OCI-LY7 (cell line): ENCODE measurements at regions not wholly inside any gene's neighbourhood (a gene's known extent, or its start where the extent isn't known, plus 50 kb on each side); places are given as distances from the start of the nearest gene placed in this dataset.

Source experiments
- BruUV-seq: library from RNA; stranded (reverse); fragments of 400-500 nt; replicated peaks from 2 replicates; lab custom pipeline; 2021; lab: Mats Ljungman, UMichigan
- CTCF ChIA-PET: fragments of 300-600 bp; sonication (Branson Sonifier 250); formaldehyde crosslinking; loops from one replicate; lab custom pipeline; 2022; ENCODE audit warnings: antibody characterized with exemption; ENCODE audit not compliant: unreplicated experiment; lab: Charles Lee
- POLR2A ChIA-PET: fragments of 300-600 bp; sonication (Branson Sonifier 250); formaldehyde crosslinking; loops from one replicate; lab custom pipeline; 2022; ENCODE audit warnings: antibody characterized with exemption; lab: Charles Lee
- DNase-seq: peaks from one replicate; pipeline ENCODE4 v3.0.0-alpha.2; 2015; ENCODE audit warnings: low spot score
- H2AFZ ChIP-seq: fragments of 200-600 bp; sonication (generic), shearing (Covaris generic); 2 replicates; pipeline ENCODE4 v1.6.1; 2014; ENCODE audit warnings: mild to moderate bottlenecking, antibody characterized with exemption, low read length, moderate library complexity
- H3K27ac ChIP-seq: fragments of 200-600 bp; sonication (generic); 2 replicates; pipeline ENCODE4 v1.5.1; 2014; ENCODE audit warnings: mixed run types, low read depth, mild to moderate bottlenecking, moderate library complexity, low read length, inconsistent platforms; ENCODE audit not compliant: poor library complexity, severe bottlenecking
- H3K36me3 ChIP-seq: fragments of 200-600 bp; sonication (generic); 2 replicates; pipeline ENCODE4 v1.6.1; 2014; ENCODE audit warnings: mild to moderate bottlenecking, antibody characterized with exemption, low read length, moderate library complexity, mixed read lengths; ENCODE audit not compliant: insufficient read depth
- H3K4me1 ChIP-seq: fragments of 200-600 bp; sonication (generic); 2 replicates; pipeline ENCODE4 v1.5.1; 2014; ENCODE audit warnings: mild to moderate bottlenecking, low read length; ENCODE audit not compliant: insufficient read depth, poor library complexity, severe bottlenecking
- H3K4me2 ChIP-seq: fragments of 200-600 bp; sonication (generic); 2 replicates; pipeline ENCODE4 v1.6.1; 2014; ENCODE audit warnings: mild to moderate bottlenecking, low read length
- H3K4me3 ChIP-seq: fragments of 200-600 bp; sonication (generic); 2 replicates; pipeline ENCODE4 v1.5.1; 2014; ENCODE audit warnings: mild to moderate bottlenecking, low read depth, low read length; ENCODE audit not compliant: poor library complexity, severe bottlenecking
- H3K79me2 ChIP-seq: fragments of 200-600 bp; sonication (generic); 2 replicates; pipeline ENCODE4 v1.6.1; 2016; ENCODE audit warnings: low read depth, mild to moderate bottlenecking, low read length, moderate library complexity, mixed read lengths; ENCODE audit not compliant: insufficient read depth
- H3K9me2 ChIP-seq: fragments of 200-600 bp; sonication (generic); 2 replicates; pipeline ENCODE4 v1.6.1; 2016; ENCODE audit warnings: mild to moderate bottlenecking, low read length, mixed read lengths; ENCODE audit not compliant: insufficient read depth
- H3K9me3 ChIP-seq: fragments of 200-600 bp; sonication (generic); 2 replicates; pipeline ENCODE4 v1.6.1; 2014; ENCODE audit warnings: mild to moderate bottlenecking, mixed run types, low read length, mixed read lengths
- H4K20me1 ChIP-seq: fragments of 200-600 bp; sonication (generic); 2 replicates; pipeline ENCODE4 v1.6.1; 2014; ENCODE audit warnings: mild to moderate bottlenecking, antibody characterized with exemption, low read length, moderate library complexity, mixed read lengths; ENCODE audit not compliant: insufficient read depth
- CTCF ChIP-seq: fragments of 200-600 bp; sonication (generic); conservative IDR thresholded peaks from 2 replicates; pipeline ENCODE4 v1.5.1; 2014; ENCODE audit warnings: mild to moderate bottlenecking, antibody characterized with exemption, low read length, moderate library complexity, mixed read lengths
- EZH2phosphoT487 ChIP-seq: fragments of 200-600 bp; sonication (generic); IDR thresholded peaks from 2 replicates; pipeline ENCODE4 v1.6.1; 2018; ENCODE audit warnings: low read depth, borderline replicate concordance, mild to moderate bottlenecking, mixed run types, antibody characterized with exemption, low read length, moderate library complexity, mixed read lengths
- intact Hi-C: fragments of 100-400 bp; cut with micrococcal nuclease; formaldehyde crosslinking; loops from one replicate; pipeline ENCODE4 v1.10.0; 2022; ENCODE audit not compliant: unreplicated experiment

DNA sequence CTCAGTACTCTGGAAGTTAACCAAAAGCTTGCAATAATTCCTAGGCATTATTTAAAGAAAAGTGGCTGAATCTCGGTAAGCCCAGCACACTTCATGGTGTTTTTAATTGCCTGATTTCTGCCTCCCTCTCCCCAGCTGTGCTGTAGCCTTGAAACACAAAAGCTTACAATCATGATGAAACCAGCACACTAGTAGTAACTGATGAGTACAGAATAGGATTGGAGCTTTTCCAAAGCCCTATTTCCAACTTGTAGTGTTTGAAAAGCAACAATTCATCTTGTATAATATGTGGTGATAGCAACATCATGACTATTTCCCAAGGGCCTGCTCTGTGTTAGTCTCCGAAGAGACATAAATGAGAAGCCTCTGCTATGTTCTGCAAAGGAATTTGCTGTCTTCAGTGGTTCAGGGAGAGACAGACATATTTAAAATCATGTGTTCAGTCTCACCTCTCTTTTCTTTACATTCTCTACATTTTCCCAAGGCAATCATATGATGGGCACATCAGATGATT lies 1015.0 kb downstream of the BCL11A start:
- POLR2A ChIA-PET: interaction anchor here (0.7 kb wide), 1 partner anchor 33 kb away, joined by 4 read pairs; no protein-coding TSS in a partner anchor
- H3K36me3 ChIP-seq: no peaks in the 10 kb centered on the region
- no peak overlapping the region for H3K4me2 ChIP-seq
- H3K27ac ChIP-seq: no peak overlapping the region
- no peaks in the 10 kb centered on the region for H3K9me2 ChIP-seq
- intact Hi-C loops: no loop called here
- H3K79me2 ChIP-seq: no peaks in the 10 kb centered on the region
- H2AFZ ChIP-seq: no peak overlapping the region
- no peaks in the 10 kb centered on the region for H4K20me1 ChIP-seq
- DNase-seq: no peak
- TF ChIP-seq EZH2phosphoT487 (no peak), CTCF (no peak)
- no peaks in the 10 kb centered on the region for H3K4me1 ChIP-seq
- CTCF ChIA-PET: no interaction called here
- no peak overlapping the region for H3K4me3 ChIP-seq
- H3K9me3 ChIP-seq: no peaks in the 10 kb centered on the region
- BruUV-seq: no TSS peak

GRCh38 chr2:59532808-59533207 lies 1020.6 kb downstream of the BCL11A start:
- no peaks in the 10 kb centered on the region for H3K9me2 ChIP-seq
- ChIA-PET POLR2A (no interaction called here), CTCF (no interaction called here)
- H3K79me2 ChIP-seq: no peaks in the 10 kb centered on the region
- BruUV-seq: no TSS peak
- no peak overlapping the region for H2AFZ ChIP-seq
- H3K4me2 ChIP-seq: no peak overlapping the region
- no peaks in the 10 kb centered on the region for H4K20me1 ChIP-seq
- H3K9me3 ChIP-seq: no peaks in the 10 kb centered on the region
- no peaks in the 10 kb centered on the region for H3K4me1 ChIP-seq
- H3K36me3 ChIP-seq: no peaks in the 10 kb centered on the region
- no peak overlapping the region for H3K4me3 ChIP-seq
- TF ChIP-seq EZH2phosphoT487 (no peak), CTCF (no peak)
- intact Hi-C loops: no loop called here
- no peak for DNase-seq
- H3K27ac ChIP-seq: no peak overlapping the region

DNA sequence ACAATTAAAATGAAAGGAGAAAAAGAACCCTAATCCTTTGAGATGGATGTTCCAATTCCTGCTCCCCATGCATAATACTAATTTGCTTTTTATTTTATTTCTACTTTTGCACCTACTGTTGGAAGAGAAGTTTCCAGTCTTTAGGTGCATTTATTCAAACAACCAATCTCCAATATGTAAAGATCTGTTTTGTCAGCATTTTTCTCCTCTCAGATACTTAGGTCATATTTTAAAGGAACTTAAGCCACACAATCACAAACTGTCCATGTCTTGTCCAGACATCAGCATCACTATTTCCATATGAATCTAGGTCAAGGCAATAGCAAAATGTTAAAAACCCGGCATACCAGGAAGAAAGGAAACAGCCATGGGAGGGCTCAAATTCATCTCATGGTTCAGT lies 1023.2 kb downstream of the BCL11A start:
- Histone ChIP-seq H3K9me2 (no peaks in the 10 kb centered on the region), H2AFZ (no peak overlapping the region), H3K4me3 (no peak overlapping the region), H3K9me3 (no peaks in the 10 kb centered on the region), H3K27ac (no peak overlapping the region), H3K36me3 (no peaks in the 10 kb centered on the region), H3K4me2 (no peak overlapping the region), H4K20me1 (no peaks in the 10 kb centered on the region), H3K4me1 (no peaks in the 10 kb centered on the region), H3K79me2 (no peaks in the 10 kb centered on the region)
- intact Hi-C loops: no loop called here
- POLR2A ChIA-PET: no interaction called here
- BruUV-seq: no TSS peak
- no peak for TF ChIP-seq EZH2phosphoT487
- TF ChIP-seq CTCF: no peak
- CTCF ChIA-PET: no interaction called here
- DNase-seq: no peak
